ENCODE measurements at regions not wholly inside any gene's neighbourhood (a gene's known extent, or its start where the extent isn't known, plus 50 kb on each side); places are given as distances from the start of the nearest gene placed in this dataset.

DNA sequence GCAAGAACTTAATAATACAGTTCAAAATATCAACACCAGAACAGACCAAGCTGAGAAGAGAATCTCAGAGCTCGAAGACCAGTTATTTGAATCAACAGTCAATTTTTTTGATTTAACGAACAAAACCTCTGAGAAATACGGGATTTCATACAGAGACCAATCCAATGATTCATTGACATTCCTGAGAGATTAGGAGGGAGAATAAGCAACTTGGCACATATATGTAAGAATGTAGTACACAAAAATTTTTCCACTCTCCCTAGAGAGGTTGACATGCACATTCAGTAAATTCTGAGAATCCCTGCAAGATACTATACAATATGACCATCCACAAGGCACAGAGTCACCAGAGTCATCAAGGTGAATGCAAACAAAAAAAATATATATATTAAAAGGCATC, 1577.3 kb upstream of the C9orf72 start:
- TF ChIP-seq, protein P1, sequence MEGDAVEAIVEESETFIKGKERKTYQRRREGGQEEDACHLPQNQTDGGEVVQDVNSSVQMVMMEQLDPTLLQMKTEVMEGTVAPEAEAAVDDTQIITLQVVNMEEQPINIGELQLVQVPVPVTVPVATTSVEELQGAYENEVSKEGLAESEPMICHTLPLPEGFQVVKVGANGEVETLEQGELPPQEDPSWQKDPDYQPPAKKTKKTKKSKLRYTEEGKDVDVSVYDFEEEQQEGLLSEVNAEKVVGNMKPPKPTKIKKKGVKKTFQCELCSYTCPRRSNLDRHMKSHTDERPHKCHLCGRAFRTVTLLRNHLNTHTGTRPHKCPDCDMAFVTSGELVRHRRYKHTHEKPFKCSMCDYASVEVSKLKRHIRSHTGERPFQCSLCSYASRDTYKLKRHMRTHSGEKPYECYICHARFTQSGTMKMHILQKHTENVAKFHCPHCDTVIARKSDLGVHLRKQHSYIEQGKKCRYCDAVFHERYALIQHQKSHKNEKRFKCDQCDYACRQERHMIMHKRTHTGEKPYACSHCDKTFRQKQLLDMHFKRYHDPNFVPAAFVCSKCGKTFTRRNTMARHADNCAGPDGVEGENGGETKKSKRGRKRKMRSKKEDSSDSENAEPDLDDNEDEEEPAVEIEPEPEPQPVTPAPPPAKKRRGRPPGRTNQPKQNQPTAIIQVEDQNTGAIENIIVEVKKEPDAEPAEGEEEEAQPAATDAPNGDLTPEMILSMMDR (IDR thresholded peaks at IDR 0.05; ENCODE audit: control extremely low read depth in 1 of 3, insufficient read depth in 1 of 3, low read depth in 1 of 3, low read length in 3 of 3) = no peak
- TF ChIP-seq MAFK (IDR thresholded peaks at IDR 0.05; ENCODE audit: low read depth, low read length) (no peak), BCL11A (IDR thresholded peaks at IDR 0.05; ENCODE audit: low read depth in 2 of 2, low read length in 2 of 2) (no peak), GABPA (IDR thresholded peaks at IDR 0.05; ENCODE audit: borderline replicate concordance, insufficient read depth, low read length) (no peak)
